ENCODE measurements at regions not wholly inside any gene's neighbourhood (a gene's known extent, or its start where the extent isn't known, plus 50 kb on each side); places are given as distances from the start of the nearest gene placed in this dataset.

DNA sequence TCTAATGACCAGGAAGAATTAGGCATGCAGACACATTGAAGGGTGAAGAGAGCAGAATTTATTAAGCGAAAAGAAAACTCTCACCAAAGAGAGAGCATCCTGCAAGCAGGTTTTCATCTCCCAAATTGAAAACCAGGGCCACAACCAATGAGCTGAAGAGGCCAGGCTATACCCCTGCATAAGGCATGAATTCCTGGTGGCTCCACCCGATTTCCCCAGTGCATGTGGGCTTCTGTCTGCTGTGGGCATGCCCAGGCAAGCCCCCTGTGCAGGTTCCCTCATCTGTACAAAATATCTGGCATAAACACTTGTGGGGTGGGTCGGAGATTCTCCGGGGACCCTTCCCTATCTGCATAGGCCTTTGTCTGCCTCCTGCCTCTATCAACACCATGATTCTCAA is 621.6 kb upstream of the LRRTM1 start:
- DNase-seq (ENCODE audit: low read depth in 2 of 3, low spot score in 2 of 3): no peak

GRCh38 chr2:80896576-80896975 is 592.0 kb upstream of the LRRTM1 start:
- no peak for DNase-seq (ENCODE audit: low read depth in 2 of 3, low spot score in 2 of 3)

- DNase-seq (ENCODE audit: low read depth in 2 of 3, low spot score in 2 of 3): no peak
Measured at GRCh38 chr2:80894486-80894885, 589.9 kb upstream of the LRRTM1 start.

GRCh38 chr2:80893711-80894110 is 589.2 kb upstream of the LRRTM1 start:
- no peak for DNase-seq (ENCODE audit: low read depth in 2 of 3, low spot score in 2 of 3)

GRCh38 chr2:80889009-80889408 is 584.5 kb upstream of the LRRTM1 start:
- DNase-seq (ENCODE audit: low read depth in 2 of 3, low spot score in 2 of 3): no peak

GRCh38 chr2:80887841-80888378 is 583.4 kb upstream of the LRRTM1 start:
- DNase-seq (ENCODE audit: low read depth in 2 of 3, low spot score in 2 of 3): no peak

GRCh38 chr2:80874374-80874773 is 569.8 kb upstream of the LRRTM1 start:
- DNase-seq (ENCODE audit: low read depth in 2 of 3, low spot score in 2 of 3): no peak

DNA sequence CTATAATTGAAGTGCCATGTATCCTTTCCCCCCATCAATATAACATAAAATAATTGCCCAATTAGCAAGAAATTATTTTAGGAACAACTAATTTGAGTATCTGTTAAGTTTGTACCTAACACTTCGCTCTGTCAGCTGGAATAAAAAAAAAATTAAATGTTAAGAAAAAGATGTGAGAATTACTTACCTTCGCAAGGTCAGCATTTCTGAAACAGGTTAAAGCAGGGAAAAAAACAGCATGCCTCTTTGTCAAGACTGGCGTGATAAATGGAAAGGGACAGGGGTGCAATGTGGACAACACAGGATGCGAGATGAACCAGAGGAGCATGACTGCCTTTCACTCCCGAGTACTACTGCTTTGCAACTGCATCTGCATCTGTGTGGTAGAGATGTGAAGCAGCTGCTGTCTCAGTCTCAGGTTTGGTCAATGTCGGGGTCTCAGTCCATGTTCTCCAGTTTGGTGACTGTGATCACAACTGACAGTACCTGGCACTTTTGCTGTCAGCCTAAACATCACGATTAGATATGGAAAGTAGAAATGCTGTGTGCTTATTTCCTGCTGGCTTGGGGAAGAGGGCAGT is 565.4 kb upstream of the LRRTM1 start:
- DNase-seq (ENCODE audit: low read depth in 2 of 3, low spot score in 2 of 3): no peak

- DNase-seq (ENCODE audit: low read depth in 2 of 3, low spot score in 2 of 3): no peak
Measured at GRCh38 chr2:80863147-80863714, 558.7 kb upstream of the LRRTM1 start.

GRCh38 chr2:80858965-80859364 is 554.4 kb upstream of the LRRTM1 start:
- no peak for DNase-seq (ENCODE audit: low read depth in 2 of 3, low spot score in 2 of 3)

DNA sequence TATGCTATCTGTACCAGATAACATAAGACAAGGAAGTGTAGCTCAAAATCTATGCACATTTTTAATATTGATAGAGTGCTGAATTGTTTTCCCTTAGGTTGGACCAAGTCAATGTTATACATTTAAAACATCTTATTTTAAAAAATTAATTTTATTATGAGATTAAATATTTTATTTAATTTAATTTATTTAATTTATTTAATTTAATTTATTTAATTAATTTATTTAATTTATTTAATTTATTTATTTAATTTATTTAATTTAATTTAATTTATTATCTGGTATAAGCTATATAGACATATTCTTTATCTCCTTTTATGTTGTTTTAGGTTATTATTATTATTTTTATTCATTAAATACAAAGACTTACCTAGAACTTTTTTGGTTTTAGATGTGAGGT is 551.7 kb upstream of the LRRTM1 start:
- DNase-seq (ENCODE audit: low read depth in 2 of 3, low spot score in 2 of 3): no peak

GRCh38 chr2:80854831-80855230 is 550.3 kb upstream of the LRRTM1 start:
- no peak for DNase-seq (ENCODE audit: low read depth in 2 of 3, low spot score in 2 of 3)

GRCh38 chr2:80852808-80853139 is 548.2 kb upstream of the LRRTM1 start:
- DNase-seq (ENCODE audit: low read depth in 2 of 3, low spot score in 2 of 3): no peak

- DNase-seq (ENCODE audit: low read depth in 2 of 3, low spot score in 2 of 3): no peak
Measured at GRCh38 chr2:80852079-80852807, 547.7 kb upstream of the LRRTM1 start.

- DNase-seq (ENCODE audit: low read depth in 2 of 3, low spot score in 2 of 3): no peak
Measured at GRCh38 chr2:80830891-80831290, 526.3 kb upstream of the LRRTM1 start.

DNA sequence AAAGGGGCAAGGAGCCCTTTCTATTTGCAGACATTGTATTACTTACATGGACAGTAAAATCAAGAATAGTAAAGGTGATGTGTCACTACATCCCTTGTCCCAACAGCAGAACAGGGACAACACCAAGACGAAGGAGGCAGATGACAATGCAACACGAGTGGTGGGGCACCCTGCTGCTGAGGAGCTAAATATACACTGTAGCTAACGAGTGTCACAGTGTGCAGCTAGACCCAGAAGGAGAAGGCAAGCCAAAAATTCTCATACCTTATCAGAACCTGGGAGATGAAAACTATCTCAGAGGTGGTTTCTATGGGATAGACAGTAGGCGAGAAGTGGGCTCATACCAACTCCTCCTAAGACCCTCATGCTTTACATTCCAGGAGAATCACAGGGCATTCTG is 518.4 kb upstream of the LRRTM1 start:
- no peak for DNase-seq (ENCODE audit: low read depth in 2 of 3, low spot score in 2 of 3)

- no peak for DNase-seq (ENCODE audit: low read depth in 2 of 3, low spot score in 2 of 3)
Measured at GRCh38 chr2:80815259-80815658, 510.7 kb upstream of the LRRTM1 start.

- DNase-seq (ENCODE audit: low read depth in 2 of 3, low spot score in 2 of 3): no peak
Measured at GRCh38 chr2:80786584-80786983, 482.0 kb upstream of the LRRTM1 start.

DNA sequence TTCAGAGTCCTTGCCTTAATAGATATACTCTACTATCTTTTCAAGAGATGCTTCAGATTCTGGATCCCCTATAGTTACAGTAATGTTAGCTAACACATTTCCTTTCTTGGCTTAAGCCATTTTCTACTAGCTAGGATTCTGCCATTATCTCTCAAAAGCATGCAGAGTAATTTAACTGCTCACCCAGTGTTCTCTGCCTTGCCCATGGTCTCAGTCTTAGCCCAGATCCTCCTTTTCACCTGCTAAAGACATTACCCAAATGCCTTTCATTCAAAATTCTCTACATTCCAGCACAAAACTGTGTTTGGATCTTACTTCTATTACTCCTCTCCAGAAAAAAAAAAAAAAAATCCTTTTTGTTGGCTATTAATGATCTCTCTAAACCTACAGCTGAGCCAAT is 474.2 kb upstream of the LRRTM1 start:
- DNase-seq (ENCODE audit: low read depth in 2 of 3, low spot score in 2 of 3): no peak

- no peak for DNase-seq (ENCODE audit: low read depth in 2 of 3, low spot score in 2 of 3)
Measured at GRCh38 chr2:80748592-80748991, 444.0 kb upstream of the LRRTM1 start.

DNA sequence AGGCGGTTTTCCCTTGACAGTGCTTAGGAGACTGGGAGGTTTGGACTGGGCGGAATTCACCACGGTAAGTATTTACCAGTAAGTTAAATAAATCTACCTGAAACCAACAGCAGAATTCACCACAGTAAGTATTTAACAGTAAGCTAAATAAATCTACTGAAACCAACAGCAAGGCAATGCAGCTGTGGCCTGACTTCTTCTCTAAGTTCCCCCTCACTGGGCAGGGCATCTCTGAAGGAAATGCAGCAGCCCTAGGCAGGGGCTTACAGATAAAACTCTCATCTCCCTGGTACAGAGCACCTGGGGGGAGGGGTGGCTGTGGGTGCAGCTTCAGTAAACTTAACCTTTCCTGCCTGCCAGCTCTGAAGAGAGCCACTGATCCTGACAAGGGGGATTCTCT is 432.5 kb upstream of the LRRTM1 start:
- DNase-seq (ENCODE audit: low read depth in 2 of 3, low spot score in 2 of 3): no peak

DNA sequence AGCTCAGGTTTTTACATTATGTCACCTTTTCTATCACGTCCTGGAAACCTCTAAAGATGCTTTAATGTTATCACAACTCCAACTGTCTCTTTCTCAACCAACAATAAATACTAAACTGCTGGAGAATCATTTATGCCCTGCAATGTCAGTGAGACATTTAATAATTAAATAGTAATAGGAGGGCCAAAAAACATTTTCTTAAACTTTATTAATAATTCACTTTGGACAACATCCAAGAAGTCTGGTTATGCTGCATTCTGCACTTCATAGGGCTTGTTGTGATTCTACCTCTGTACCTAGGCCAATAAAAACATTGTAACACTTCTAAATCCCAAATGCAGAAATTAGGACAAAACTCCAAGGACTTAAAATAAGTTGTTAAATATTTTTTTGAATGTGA is 420.4 kb upstream of the LRRTM1 start:
- no peak for DNase-seq (ENCODE audit: low read depth in 2 of 3, low spot score in 2 of 3)
